GM21360 (cell line): ENCODE measurements at regions not wholly inside any gene's neighbourhood (a gene's known extent, or its start where the extent isn't known, plus 50 kb on each side); places are given as distances from the start of the nearest gene placed in this dataset.

Experiments
- ATAC-seq: cut with Tn5 transposase; IDR thresholded peaks from one replicate; pipeline ENCODE4 v1.9.1; 2021; ENCODE audit warnings: mild to moderate bottlenecking, moderate library complexity; ENCODE audit not compliant: unreplicated experiment

DNA sequence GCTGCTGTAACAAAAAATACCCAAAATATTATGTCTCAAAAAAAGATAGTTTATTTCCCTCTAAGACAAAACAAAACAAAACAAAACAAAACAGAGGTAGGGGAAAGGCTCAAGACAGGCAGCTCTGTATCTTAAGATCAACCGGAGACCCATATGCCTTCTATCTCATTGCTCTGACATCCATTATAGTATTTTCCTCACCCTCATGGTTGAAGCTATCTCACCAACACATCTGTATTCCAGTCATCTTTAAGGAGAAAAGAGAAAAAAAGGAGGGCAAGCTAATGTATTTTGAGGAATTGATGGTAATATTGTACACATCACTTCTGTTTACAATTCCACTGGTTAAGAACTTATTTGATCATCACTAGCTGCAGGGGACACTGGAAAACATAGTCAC, 239.7 kb downstream of the ICOS start:
- no peak for ATAC-seq

DNA sequence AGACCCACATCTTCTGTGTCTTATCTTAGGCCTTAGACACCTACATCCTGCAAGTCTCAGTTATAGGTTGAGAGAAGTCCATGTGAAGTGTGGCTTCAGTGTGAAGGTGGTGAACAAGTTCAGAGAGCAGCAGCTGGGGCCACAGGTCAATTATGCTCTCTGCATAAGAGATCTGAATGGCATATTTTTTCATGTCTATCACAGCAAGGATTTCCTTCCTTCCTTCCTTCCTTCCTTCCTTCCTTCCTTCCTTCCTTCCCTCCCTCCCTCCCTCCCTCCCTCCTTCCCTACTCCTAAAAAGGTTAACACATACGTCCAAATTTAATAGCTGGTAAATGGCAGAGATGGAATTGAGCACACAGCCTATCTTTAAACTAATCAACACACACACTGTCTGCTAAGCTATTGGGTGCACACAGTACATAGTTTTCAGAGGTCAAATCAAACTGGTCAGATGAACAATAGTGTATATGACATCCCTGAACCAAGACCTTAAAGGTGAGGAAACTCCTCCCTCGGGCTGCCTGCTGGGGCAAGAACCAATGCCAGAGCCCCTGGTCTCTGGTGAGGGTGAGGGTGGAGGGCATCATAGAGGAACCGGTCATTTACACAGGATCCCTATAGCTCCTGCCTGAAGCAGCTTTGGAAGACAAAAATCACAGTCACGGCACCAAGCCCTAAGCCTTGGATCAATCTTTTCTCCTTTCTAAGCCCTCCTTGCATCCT, 240.9 kb downstream of the ICOS start:
- peak; percentile 15 for ATAC-seq

GRCh38 chr2:204177977-204178522, 241.5 kb downstream of the ICOS start:
- ATAC-seq = peak; percentile 67

GRCh38 chr2:204180649-204181048, 244.1 kb downstream of the ICOS start:
- no peak for ATAC-seq

- no peak for ATAC-seq
These were observed 247.0 kb downstream of the ICOS start for GRCh38 chr2:204183608-204184007.

DNA sequence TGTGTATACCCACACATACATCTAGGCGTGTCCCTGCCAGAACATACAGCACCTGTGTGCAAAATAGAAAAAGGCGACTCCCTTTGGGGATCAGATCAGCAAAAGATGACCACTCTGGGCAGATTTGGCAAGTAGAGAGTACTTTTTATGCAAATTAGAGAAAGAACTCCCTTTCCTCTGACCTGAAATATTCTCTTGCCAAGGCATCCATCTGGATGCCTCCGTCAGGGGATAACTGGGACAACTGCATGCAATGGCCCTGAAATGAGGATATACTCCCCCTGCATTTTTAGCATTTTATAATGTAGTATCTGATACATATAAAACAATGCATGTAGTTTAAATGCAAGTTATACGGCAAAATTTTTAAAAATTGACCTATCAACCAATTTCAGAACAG, 247.7 kb downstream of the ICOS start:
- no peak for ATAC-seq

DNA sequence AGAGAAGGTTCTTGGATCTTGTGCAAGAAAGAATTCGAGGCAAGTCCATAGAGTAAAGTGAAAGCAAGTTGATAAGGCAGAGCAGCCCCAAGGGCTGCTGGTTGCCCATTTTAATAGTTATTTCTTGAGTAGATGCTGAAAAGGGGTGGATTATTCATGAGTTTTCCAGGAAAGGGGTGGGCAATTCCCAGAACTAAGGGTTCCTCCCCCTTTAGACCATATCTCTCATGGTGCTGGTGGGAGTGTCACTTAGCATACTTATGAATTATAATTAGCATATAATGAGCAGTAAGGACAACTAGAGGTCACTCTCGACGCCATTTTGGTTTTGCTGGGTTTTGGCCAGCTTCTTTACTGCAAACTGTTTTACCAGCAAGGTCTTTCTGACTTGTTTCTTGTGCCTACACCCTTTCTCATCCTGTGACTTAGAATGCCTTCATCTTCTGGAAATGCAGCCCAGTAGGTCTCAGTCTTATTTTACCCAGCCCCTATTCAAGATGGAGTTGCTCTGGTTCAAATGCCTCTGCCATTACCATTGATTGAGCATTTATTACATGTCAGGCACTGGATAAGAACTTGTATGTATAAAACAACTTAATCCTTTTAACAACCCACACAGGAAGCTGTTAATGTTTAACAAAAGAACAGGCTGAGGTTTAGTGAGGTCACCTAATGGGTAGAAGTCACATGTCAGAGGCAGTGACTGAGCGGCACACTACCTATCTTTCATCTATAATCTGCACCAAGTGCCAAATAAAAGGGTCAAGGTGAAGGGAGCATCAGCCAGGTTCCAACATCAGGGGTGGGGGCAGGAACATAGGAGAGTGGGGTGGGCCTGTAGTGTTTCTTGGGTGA, 250.9 kb downstream of the ICOS start:
- no peak for ATAC-seq

GRCh38 chr2:204191574-204191973, 255.0 kb downstream of the ICOS start:
- no peak for ATAC-seq

GRCh38 chr2:204195498-204195897, 258.9 kb downstream of the ICOS start:
- ATAC-seq = no peak

GRCh38 chr2:204197336-204198005, 260.9 kb downstream of the ICOS start:
- no peak for ATAC-seq

DNA sequence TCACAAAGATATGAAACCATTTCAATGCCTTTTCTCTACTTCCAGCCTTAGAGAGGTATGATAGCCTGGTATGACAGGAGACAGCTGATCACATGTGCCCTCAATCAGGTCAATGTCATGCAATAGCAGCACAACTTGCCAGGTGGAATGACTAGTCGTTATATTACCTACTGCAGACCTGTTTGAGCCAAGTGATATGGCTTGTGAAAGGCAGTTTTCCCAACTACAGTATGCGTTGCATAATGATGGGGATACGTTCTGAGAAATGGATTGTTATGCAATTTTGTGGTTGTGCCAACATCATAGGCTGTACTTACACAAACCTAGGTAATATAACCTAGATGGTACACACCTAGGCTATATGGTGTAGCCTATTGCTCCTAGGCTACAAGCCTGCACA, 262.8 kb downstream of the ICOS start:
- ATAC-seq = no peak

DNA sequence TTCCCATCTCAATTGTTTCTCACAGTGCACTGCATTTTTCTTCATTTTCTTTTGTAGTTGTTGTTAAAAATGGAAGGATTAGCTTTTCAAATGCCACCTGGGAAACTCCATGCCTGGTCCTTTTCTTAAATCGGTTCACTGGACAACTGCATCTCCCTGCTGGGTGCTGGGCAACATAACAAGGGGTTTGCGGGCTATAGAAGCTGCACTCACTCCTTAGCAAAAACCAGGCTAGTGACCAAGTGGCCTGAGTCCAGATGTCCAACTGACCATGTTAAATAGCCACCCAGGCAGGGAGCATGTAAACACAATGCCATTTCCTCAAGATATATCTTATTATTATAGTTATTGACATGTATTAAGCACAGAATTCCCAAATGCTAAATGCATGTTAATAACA, 264.9 kb downstream of the ICOS start:
- no peak for ATAC-seq

GRCh38 chr2:204202253-204202652, 265.7 kb downstream of the ICOS start:
- ATAC-seq = no peak

- ATAC-seq = no peak
These were observed 267.1 kb downstream of the ICOS start for GRCh38 chr2:204203704-204204103.

- no peak for ATAC-seq
These were observed 268.5 kb downstream of the ICOS start for GRCh38 chr2:204205082-204205481.

- no peak for ATAC-seq
These were observed 269.0 kb downstream of the ICOS start for GRCh38 chr2:204205538-204205937.

GRCh38 chr2:204207866-204208265, 271.3 kb downstream of the ICOS start:
- ATAC-seq = no peak

GRCh38 chr2:204213588-204213987, 277.0 kb downstream of the ICOS start:
- no peak for ATAC-seq

GRCh38 chr2:204218040-204218439, 281.5 kb downstream of the ICOS start:
- ATAC-seq = no peak

DNA sequence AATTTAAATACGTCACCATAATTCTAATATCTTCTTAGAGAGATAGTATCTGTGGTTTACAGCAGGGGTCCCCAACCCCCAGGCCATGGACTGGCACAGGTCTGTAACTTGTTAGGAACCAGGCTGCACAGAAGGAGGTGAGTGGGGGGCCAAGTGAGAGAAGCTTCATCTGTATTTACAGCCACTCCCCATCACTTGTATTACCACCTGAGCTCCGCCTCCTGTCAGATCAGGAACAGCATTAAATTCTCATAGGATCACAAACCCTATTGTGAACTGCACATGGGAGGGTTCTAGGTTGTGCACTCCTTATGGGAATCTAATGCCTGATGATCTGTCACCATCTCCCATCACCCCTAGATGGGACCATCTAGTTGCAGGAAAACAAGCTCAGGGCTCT, 282.6 kb downstream of the ICOS start:
- ATAC-seq = no peak

DNA sequence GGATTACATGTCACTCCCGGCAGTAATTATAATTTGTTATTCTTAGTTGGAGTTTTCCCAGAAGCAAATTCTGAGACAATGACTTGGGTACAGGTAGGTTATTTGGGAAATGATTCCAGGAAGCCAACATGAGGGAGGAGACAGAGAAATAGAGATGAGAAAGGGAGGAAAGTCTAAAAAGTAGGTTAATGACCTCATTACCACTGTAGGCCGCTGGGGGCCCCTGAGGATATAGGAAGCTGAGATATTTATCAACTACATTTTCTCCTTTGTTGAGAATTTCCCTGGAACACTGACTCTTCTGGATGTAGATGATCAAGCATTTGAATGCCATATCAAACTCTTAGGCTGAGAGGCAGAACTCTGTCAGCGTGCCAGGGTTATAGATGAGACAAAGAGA, 284.3 kb downstream of the ICOS start:
- ATAC-seq = no peak
